Umbilical cord (tissue), 1 donor: ENCODE measurements at regions not wholly inside any gene's neighbourhood (a gene's known extent, or its start where the extent isn't known, plus 50 kb on each side); places are given as distances from the start of the nearest gene placed in this dataset.
A peak's percentile ranks its signal among the peaks of the same experiment; 100 is the strongest.

Experiments used
- DNase-seq: peaks from one replicate; pipeline ENCODE4 v3.0.0-alpha.2; 2015; ENCODE audit warnings: low spot score

DNA sequence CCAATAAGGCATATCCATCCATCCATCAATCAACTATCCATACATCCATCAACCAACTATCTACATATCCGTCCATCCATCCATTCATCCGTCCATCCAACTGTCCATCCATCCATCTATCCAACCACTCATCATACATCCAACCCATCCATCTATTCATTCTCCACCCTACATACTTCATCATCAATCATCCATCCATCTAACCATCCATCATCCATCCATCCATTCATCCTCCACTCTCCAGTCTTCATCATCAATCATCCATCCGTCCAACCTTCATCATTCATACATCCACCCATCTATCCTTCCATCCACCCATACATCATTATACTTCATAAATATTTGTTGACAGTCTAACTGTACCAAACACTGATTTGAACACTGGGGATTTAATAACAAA is 231.3 kb upstream of the DAB1 start:
- no peak for DNase-seq

DNA sequence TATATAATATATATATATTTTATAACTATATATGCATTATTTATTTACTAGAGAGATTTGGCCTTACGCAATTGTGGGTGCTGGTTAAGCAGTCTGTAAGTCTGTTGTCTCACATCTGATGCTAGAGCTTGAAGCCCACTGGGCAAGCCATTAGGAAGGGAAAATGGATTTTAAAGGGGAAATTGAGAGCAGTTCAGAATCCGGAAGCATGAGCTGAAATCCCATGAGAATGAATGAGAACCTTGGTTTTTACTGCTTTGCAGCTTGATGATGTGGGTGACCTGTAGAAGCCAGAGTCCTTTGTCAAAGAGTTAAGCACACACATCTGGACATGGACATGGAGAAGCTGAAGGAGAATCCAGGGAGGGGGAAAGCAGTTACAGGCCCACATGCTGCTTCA is 220.8 kb upstream of the DAB1 start:
- no peak for DNase-seq

DNA sequence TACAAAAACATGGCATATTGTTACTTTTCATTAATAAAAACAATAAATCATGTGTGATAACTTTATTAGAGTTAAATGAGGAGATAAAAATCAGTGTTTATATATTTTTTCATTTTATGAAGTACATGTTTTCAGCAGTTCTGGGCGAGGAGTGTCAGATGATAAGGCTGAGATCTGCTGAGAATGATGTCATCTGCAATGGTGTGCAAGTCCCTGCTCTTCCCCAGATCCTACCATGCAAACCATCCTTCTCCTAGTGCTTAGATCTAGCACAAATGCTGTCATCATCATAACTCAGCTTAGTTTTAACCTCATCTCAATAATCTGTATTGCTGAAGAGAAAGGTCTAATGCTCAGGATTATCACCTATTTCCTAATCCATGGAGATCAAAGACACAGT is 214.4 kb upstream of the DAB1 start:
- no peak for DNase-seq

- DNase-seq: no peak
Observed at GRCh38 chr1:57637155-57637554, 213.3 kb upstream of the DAB1 start.

DNA sequence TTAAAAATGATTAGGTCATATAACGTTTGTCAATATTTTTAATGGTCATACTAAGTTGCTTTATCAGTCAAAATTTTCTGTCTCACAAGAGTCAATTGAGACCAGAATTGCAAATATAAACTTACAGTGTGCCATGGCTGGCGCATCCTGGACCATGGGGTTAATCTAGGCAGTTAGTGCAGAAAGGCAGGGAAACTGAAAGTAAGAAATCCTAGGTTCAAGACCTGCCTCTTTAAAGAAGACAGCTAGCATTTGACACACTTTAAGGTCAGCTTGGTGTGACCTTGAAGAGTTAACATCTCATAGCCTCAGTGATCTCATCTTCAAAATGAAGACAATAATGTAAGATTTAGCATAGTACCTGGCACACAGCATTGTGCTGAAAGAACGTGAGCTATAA is 210.0 kb upstream of the DAB1 start:
- DNase-seq: no peak

DNA sequence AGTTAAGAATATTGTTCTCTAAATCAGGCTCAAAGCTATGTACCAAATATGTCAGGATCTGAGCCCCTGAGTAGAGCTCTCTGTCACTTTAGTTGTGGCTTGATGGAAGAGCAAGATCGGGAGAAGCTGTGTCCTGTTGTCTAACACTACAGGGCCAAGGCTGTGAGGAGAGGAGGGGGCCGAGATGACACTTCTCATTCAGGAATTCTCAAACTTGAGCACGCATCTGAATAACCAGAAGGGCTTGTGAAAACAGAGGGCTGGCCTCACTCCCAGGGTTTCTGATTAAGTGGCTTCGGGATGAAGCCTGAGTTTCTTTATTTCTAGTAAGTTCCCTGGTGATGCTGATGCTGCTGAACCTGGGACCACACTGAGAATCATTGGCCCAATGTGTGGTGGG is 209.2 kb upstream of the DAB1 start:
- DNase-seq: no peak

DNA sequence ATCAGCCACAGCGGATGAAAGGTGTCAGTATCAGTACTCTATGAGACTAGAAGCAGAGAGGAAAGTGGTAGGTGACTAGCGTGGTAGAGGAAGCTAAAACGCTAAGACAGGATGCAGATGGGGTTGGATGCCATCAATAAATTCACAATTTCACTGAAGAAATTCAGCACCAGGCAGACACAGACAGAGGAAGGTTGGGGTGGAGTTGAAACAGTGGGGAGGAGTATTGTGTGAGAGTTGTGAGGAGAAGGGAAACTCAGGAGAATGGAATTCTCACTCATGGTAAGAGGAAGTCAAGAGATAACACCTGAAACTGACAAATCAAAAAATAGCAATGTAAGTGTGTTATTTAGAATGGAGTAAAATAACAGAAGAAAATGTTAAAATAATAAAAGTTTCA is 208.5 kb upstream of the DAB1 start:
- DNase-seq: no peak

GRCh38 chr1:57627612-57628011 is 203.8 kb upstream of the DAB1 start:
- DNase-seq: no peak

DNA sequence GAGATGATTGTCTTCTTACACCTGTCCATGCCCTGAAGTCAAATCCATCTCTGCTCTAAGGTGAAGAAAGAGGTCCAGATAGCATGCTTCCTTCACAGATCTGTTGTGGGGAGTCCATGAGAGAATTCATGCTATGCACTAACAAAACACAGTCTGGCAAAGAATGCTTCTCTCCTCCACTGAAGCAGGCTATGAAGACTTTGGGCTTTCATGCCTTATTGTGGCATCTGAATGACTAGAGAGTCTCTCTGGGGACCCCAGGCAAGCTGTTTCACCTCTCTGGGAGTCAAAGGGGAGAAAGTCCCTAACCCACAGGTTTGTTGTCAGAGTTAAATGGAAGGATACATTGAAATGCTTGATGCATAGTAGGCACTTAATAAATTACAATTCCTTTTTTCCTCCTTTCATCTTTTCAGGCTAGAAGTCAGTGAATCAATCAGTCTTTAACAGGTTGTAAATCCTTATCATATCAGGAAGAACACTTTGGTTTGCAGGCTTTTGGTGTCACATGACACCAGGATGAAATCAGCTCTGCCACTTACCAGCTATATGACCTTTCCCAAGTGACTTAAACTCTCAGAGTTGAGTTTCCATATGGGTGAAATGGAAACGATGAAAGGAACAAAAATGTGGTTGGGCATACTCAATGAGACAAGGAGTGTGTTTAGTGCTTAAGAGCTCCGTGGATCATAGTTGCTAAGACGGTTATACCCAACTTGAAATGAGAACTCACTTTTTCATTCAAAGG is 200.1 kb upstream of the DAB1 start:
- no peak for DNase-seq

DNA sequence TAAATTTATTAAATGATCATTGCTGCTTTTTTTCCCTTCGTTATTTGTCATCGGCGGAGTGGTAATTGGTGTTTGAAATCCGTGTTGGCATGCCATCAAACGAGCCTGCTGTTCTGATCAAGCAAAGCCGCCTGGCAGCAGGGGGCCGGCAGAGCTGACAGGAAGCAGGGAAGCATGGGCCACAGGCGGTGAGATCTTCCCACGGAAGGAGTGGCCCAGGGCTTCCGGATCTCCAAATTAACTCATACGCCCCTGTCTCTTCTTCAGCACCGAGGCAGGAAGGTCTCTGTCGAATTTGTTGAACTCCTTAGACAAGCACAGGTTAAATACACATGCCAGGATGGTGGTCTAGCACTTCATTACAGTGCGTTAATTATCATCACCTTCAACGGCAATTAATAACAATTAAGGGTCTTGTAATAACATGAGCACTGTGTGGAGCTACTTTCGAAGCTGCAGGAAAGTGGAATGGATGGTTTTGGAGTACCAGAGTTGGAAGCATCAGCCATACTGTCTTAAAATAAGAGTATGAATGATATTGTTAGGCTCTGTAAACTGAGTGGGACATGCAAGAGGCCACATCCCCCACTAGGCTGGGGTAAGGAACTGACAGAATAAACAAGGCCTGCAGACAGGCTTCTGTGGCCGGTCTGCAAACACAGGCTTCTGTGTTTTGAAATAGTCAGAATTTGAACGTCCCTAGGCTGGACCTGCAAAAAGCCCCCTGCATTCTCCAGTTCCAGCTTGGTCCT is 199.4 kb upstream of the DAB1 start:
- DNase-seq: peak; percentile 64

DNA sequence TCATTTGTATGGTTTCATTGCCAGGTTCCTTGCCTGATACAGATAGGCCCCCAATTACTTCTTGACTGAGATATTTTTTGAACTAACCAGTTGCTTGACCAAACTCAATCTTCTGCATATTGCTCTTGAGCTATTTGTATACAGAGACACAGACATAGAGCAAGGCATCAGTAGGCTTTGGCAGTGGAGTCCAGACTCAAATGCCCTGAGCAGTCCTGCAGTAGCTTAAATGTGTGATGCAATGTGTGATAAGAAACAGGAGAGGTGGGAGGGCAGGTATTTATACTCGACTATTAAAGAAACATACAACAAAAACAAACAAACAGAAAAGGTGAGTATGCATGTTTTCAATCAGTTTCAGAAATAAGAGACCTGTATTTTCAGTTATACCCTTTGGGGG is 197.9 kb upstream of the DAB1 start:
- DNase-seq: no peak

DNA sequence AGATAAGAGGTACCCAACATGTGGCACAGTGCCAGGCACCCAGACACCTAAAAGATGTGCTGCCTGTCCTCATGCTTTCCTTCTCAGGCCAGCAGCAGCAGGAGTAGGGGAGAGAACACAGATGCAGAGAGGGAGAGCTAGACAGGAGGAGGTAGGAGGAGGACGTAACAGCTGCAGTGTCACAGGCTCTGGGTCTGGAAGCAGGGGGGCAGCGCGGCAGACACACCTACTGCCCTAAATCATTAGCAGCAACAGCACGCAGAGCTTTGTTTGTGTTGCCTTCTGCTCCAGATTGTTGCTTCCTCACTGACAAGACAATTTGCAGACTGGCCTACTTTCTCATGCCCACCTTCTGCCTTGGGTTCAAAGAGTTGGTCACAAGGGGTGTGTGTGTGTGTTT is 196.7 kb upstream of the DAB1 start:
- DNase-seq: peak; percentile 13

DNA sequence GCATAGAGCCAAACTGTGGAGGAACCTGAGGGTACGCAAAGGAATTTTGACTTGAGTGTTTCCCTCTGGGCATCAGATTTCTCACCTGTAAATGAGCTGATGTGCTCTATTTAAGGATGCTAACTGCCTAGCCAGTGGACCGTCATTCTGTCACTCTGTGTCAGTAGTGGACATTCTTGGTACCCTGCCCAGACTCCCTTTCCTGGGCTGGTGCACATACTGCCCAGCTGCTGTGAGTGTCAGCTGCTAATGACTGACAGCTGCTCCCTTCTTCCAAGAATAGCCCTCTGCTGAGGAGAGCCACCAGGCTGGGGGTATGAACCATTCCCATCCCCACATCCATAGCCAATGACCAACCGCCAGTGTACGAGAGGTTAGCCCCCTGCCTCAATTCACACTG is 193.1 kb upstream of the DAB1 start:
- DNase-seq: no peak

GRCh38 chr1:57615956-57616355 is 192.1 kb upstream of the DAB1 start:
- no peak for DNase-seq

DNA sequence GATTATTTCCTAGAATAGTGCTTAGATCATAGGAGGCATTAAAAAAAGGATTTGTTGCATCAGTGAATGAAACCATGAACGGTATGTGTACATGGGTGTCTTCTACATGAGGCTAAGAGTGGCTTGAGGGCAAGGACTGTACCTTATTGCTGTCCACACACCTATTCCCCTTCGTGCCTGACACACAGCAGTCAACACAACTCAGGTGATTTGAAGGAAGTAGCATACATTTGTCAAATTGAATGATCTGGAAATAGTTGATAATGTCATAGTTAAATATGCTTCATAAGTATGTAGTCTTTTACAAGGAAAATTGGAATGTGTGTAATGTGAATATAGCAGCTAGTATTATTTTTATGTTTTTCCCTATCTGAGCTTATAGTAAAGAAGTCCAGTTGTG is 189.0 kb upstream of the DAB1 start:
- no peak for DNase-seq

- no peak for DNase-seq
Observed at GRCh38 chr1:57605933-57606332, 182.1 kb upstream of the DAB1 start.

- no peak for DNase-seq
Observed at GRCh38 chr1:57603696-57604095, 179.8 kb upstream of the DAB1 start.

- DNase-seq: no peak
Observed at GRCh38 chr1:57600424-57600823, 176.6 kb upstream of the DAB1 start.

DNA sequence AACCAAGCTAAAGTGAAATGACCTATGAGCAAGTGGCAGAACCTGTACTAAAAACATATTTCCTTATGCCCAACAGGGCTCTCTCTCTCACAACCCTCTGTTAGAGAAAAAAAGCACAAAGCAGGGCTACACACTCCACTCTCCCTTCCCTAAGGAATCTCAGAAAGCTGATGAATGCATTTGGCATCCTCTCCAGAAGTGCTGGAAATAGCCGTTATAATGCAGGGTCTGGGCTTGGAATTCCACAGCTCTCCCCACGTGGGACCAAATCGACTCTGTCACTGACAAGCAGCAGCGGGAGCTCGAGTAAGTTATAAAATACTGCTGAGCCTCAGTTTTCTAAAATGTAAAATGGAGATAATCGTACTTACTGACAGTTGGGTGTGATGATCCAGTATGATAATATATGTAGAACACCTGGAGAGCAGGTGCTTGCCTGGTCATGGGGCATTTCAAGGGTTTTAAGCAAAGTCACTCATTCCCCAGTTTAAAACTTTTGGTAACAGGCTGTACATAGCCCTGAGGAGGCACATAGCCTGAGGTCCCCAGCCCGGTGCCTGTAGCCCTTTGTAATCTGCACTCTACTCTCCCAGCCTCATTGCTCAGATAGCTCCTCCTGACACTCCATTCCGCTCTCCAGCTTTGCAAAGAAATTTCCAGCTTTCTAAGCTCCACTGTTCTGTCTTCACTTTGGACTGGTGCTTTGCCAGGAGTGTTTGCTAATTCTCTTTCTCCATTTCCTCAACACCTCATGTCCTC is 175.6 kb upstream of the DAB1 start:
- DNase-seq: peak; percentile 94

GRCh38 chr1:57597036-57597435 is 173.2 kb upstream of the DAB1 start:
- no peak for DNase-seq

GRCh38 chr1:57594002-57594401 is 170.1 kb upstream of the DAB1 start:
- no peak for DNase-seq

- DNase-seq: peak; percentile 95
Observed at GRCh38 chr1:57591842-57592241, 168.0 kb upstream of the DAB1 start.

DNA sequence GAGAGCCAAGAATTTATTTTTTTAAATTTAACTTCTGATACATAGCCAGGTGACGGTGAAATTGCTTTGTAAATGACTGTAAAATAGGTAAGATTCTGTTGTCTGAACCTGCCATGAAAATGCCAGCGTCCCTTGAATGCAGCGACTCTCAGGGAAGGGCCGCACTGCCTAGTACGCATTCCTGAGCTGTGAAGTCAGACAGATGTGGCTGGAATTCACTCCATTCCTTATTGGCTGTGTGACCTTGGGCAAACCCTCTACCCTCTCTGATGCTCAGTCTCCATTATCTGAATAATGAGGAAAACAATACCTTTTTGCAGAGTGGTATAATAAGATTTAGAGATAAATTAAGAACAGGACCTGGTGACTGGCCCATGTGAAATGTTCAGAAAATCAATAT is 167.1 kb upstream of the DAB1 start:
- no peak for DNase-seq
